Kidney glomerular epithelial cell (primary cell): ENCODE measurements at regions not wholly inside any gene's neighbourhood (a gene's known extent, or its start where the extent isn't known, plus 50 kb on each side); places are given as distances from the start of the nearest gene placed in this dataset.

ENCODE experiments used
- DNase-seq: peaks from one replicate; lab custom pipeline; 2025; lab: John Stamatoyannopoulos, UW

- no peak for DNase-seq
These were observed 181.2 kb downstream of the TBXT start for GRCh38 chr6:165986311-165986913.

- no peak for DNase-seq
These were observed 181.8 kb downstream of the TBXT start for GRCh38 chr6:165985806-165986299.

- DNase-seq: no peak
These were observed 182.3 kb downstream of the TBXT start for GRCh38 chr6:165985281-165985805.

- DNase-seq: no peak
These were observed 182.8 kb downstream of the TBXT start for GRCh38 chr6:165984729-165985275.

- DNase-seq: no peak
These were observed 184.3 kb downstream of the TBXT start for GRCh38 chr6:165983112-165984072.

- no peak for DNase-seq
These were observed 189.2 kb downstream of the TBXT start for GRCh38 chr6:165978476-165978875.

- DNase-seq: no peak
These were observed 191.0 kb downstream of the TBXT start for GRCh38 chr6:165976684-165977083.

- no peak for DNase-seq
These were observed 192.8 kb downstream of the TBXT start for GRCh38 chr6:165974817-165975216.

- DNase-seq: no peak
These were observed 194.2 kb downstream of the TBXT start for GRCh38 chr6:165973473-165973872.

- no peak for DNase-seq
These were observed 195.4 kb downstream of the TBXT start for GRCh38 chr6:165972139-165972802.

GRCh38 chr6:165971202-165971601 is 196.4 kb downstream of the TBXT start:
- DNase-seq: no peak

GRCh38 chr6:165970001-165970400 is 197.7 kb downstream of the TBXT start:
- DNase-seq: no peak

- DNase-seq: no peak
These were observed 198.5 kb downstream of the TBXT start for GRCh38 chr6:165969184-165969583.

GRCh38 chr6:165968408-165968807 is 199.2 kb downstream of the TBXT start:
- DNase-seq: no peak

- DNase-seq: peak; percentile 67
These were observed 199.7 kb downstream of the TBXT start for GRCh38 chr6:165967810-165968407.

GRCh38 chr6:165963750-165964149 is 203.9 kb downstream of the TBXT start:
- no peak for DNase-seq

GRCh38 chr6:165962366-165962765 is 205.3 kb downstream of the TBXT start:
- no peak for DNase-seq

GRCh38 chr6:165961233-165961632 is 206.4 kb downstream of the TBXT start:
- no peak for DNase-seq

GRCh38 chr6:165960695-165961094 is 207.0 kb downstream of the TBXT start:
- no peak for DNase-seq

- no peak for DNase-seq
These were observed 208.0 kb downstream of the TBXT start for GRCh38 chr6:165959627-165960026.

- no peak for DNase-seq
These were observed 210.8 kb downstream of the TBXT start for GRCh38 chr6:165956874-165957273.

- no peak for DNase-seq
These were observed 215.1 kb downstream of the TBXT start for GRCh38 chr6:165952514-165952913.
